A549 (cell line): ENCODE measurements at regions not wholly inside any gene's neighbourhood (a gene's known extent, or its start where the extent isn't known, plus 50 kb on each side); places are given as distances from the start of the nearest gene placed in this dataset.

Experiments used
- CBX8 ChIP-seq: fragments of 200-600 bp; sonication (generic); IDR thresholded peaks from 2 replicates; pipeline ENCODE4 v1.6.1; 2016
- EHMT2 ChIP-seq: fragments of 200-600 bp; sonication (generic); IDR thresholded peaks from 2 replicates; pipeline ENCODE4 v1.6.1; 2016; ENCODE audit warnings: antibody characterized with exemption, low read depth, mild to moderate bottlenecking, moderate library complexity
- EP300 ChIP-seq, 2 experiments: fragments of >200 bp; sonication (Bioruptor Twin); formaldehyde crosslinking; IDR thresholded peaks; 2 replicates in 1 of 2; 3 replicates in 1 of 2; pipeline ENCODE4 v1.6.1; 2016 to 2017
- HOXA7 ChIP-seq: fragments of 250-450 bp; sonication (Bioruptor Pico); IDR thresholded peaks from 2 replicates; pipeline ENCODE4 v1.5.0; 2020; ENCODE audit warnings: mild to moderate bottlenecking, moderate library complexity
- POLR2A ChIP-seq: IDR thresholded peaks from 2 replicates; pipeline ENCODE4 v1.6.1; 2012; ENCODE audit warnings: mild to moderate bottlenecking, low read length
- RFX5 ChIP-seq: fragments of 450-650 bp; IDR thresholded peaks from 2 replicates; pipeline ENCODE4 v1.7.1; 2014; ENCODE audit warnings: antibody characterized with exemption, mild to moderate bottlenecking, moderate library complexity
- SMC3 ChIP-seq: fragments of >200 bp; sonication (Bioruptor Twin); formaldehyde crosslinking; IDR thresholded peaks from 3 replicates; pipeline ENCODE4 v1.6.1; 2018; ENCODE audit warnings: inconsistent platforms
- TF ChIP-seq, protein P1 (sequence below): fragments of 200-600 bp; sonication (generic); IDR thresholded peaks from 2 replicates; pipeline ENCODE4 v1.6.1; 2016; ENCODE audit warnings: antibody characterized with exemption, mild to moderate bottlenecking, moderate library complexity
- TF ChIP-seq, protein P2 (sequence below): fragments of >200 bp; sonication (Bioruptor Twin); formaldehyde crosslinking; IDR thresholded peaks from 3 replicates; pipeline ENCODE4 v1.5.1; 2016
- TF ChIP-seq, protein P3 (sequence below): fragments of 150-350 bp; IDR thresholded peaks from 2 replicates; pipeline ENCODE4 v1.6.1; 2014; ENCODE audit warnings: low read depth, mild to moderate bottlenecking, low read length
- TF ChIP-seq, protein P4 (sequence below): IDR thresholded peaks from 2 replicates; pipeline ENCODE4 v1.6.1; 2012; ENCODE audit warnings: low read depth, borderline replicate concordance

DNA sequence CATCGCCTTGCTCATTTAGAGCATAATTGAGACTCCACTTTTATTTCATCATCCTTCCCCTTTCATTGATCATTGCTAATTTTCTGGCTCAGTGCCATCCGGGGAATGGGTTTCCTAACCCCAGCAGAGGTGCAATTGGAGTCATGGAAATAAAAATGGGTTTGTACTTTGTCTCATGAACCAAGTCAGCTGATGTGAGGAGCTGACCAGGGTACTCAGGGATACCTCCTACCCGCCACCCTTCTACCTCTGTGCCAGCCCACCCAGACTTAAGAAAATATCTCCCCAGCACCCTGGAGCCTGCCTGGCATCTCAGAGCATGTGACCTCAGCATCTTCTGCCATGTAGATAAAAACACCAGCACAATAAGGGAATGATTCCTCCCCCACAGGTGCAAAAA lies 59.1 kb upstream of the MAFB start:
- TF ChIP-seq, protein P1, sequence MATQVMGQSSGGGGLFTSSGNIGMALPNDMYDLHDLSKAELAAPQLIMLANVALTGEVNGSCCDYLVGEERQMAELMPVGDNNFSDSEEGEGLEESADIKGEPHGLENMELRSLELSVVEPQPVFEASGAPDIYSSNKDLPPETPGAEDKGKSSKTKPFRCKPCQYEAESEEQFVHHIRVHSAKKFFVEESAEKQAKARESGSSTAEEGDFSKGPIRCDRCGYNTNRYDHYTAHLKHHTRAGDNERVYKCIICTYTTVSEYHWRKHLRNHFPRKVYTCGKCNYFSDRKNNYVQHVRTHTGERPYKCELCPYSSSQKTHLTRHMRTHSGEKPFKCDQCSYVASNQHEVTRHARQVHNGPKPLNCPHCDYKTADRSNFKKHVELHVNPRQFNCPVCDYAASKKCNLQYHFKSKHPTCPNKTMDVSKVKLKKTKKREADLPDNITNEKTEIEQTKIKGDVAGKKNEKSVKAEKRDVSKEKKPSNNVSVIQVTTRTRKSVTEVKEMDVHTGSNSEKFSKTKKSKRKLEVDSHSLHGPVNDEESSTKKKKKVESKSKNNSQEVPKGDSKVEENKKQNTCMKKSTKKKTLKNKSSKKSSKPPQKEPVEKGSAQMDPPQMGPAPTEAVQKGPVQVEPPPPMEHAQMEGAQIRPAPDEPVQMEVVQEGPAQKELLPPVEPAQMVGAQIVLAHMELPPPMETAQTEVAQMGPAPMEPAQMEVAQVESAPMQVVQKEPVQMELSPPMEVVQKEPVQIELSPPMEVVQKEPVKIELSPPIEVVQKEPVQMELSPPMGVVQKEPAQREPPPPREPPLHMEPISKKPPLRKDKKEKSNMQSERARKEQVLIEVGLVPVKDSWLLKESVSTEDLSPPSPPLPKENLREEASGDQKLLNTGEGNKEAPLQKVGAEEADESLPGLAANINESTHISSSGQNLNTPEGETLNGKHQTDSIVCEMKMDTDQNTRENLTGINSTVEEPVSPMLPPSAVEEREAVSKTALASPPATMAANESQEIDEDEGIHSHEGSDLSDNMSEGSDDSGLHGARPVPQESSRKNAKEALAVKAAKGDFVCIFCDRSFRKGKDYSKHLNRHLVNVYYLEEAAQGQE = no peak
- TF ChIP-seq EHMT2 (no peak), HOXA7 (no peak), POLR2A (no peak), RFX5 (no peak), CBX8 (no peak), SMC3 (no peak), EP300 (IDR thresholded peaks at IDR 0.05) (no peak)
- TF ChIP-seq, protein P2, sequence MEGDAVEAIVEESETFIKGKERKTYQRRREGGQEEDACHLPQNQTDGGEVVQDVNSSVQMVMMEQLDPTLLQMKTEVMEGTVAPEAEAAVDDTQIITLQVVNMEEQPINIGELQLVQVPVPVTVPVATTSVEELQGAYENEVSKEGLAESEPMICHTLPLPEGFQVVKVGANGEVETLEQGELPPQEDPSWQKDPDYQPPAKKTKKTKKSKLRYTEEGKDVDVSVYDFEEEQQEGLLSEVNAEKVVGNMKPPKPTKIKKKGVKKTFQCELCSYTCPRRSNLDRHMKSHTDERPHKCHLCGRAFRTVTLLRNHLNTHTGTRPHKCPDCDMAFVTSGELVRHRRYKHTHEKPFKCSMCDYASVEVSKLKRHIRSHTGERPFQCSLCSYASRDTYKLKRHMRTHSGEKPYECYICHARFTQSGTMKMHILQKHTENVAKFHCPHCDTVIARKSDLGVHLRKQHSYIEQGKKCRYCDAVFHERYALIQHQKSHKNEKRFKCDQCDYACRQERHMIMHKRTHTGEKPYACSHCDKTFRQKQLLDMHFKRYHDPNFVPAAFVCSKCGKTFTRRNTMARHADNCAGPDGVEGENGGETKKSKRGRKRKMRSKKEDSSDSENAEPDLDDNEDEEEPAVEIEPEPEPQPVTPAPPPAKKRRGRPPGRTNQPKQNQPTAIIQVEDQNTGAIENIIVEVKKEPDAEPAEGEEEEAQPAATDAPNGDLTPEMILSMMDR = no peak
- TF ChIP-seq, protein P3, sequence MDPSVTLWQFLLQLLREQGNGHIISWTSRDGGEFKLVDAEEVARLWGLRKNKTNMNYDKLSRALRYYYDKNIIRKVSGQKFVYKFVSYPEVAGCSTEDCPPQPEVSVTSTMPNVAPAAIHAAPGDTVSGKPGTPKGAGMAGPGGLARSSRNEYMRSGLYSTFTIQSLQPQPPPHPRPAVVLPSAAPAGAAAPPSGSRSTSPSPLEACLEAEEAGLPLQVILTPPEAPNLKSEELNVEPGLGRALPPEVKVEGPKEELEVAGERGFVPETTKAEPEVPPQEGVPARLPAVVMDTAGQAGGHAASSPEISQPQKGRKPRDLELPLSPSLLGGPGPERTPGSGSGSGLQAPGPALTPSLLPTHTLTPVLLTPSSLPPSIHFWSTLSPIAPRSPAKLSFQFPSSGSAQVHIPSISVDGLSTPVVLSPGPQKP = no peak
- TF ChIP-seq, protein P4, sequence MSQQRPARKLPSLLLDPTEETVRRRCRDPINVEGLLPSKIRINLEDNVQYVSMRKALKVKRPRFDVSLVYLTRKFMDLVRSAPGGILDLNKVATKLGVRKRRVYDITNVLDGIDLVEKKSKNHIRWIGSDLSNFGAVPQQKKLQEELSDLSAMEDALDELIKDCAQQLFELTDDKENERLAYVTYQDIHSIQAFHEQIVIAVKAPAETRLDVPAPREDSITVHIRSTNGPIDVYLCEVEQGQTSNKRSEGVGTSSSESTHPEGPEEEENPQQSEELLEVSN = no peak
